Renal cortical epithelial cell (primary cell): ENCODE measurements at regions not wholly inside any gene's neighbourhood (a gene's known extent, or its start where the extent isn't known, plus 50 kb on each side); places are given as distances from the start of the nearest gene placed in this dataset.
A peak's percentile ranks its signal among the peaks of the same experiment; 100 is the strongest.

Experiments
- DNase-seq: peaks from one replicate; pipeline ENCODE4 v3.0.0-alpha.2; 2011; ENCODE audit warnings: low read depth

GRCh38 chr9:90368241-90368640 lies 274.4 kb downstream of the DIRAS2 start:
- no peak for DNase-seq

GRCh38 chr9:90368928-90369327 lies 273.7 kb downstream of the DIRAS2 start:
- DNase-seq = peak; percentile 2

GRCh38 chr9:90379771-90380170 lies 262.9 kb downstream of the DIRAS2 start:
- no peak for DNase-seq

GRCh38 chr9:90385146-90385545 lies 257.5 kb downstream of the DIRAS2 start:
- no peak for DNase-seq

- DNase-seq = peak; percentile 93
These were observed 249.1 kb downstream of the DIRAS2 start for GRCh38 chr9:90393365-90394152.

- DNase-seq = peak; percentile 97
These were observed 247.8 kb downstream of the DIRAS2 start for GRCh38 chr9:90394871-90395270.

GRCh38 chr9:90400091-90400490 lies 242.5 kb downstream of the DIRAS2 start:
- peak; percentile 73 for DNase-seq

- DNase-seq = no peak
These were observed 234.0 kb downstream of the DIRAS2 start for GRCh38 chr9:90408659-90409058.

GRCh38 chr9:90419221-90419851 lies 223.3 kb downstream of the DIRAS2 start:
- no peak for DNase-seq

- DNase-seq = no peak
These were observed 222.4 kb downstream of the DIRAS2 start for GRCh38 chr9:90420211-90420610.

GRCh38 chr9:90420768-90421513 lies 221.7 kb downstream of the DIRAS2 start:
- no peak for DNase-seq

GRCh38 chr9:90421786-90422185 lies 220.8 kb downstream of the DIRAS2 start:
- DNase-seq = no peak

GRCh38 chr9:90423661-90424193 lies 218.9 kb downstream of the DIRAS2 start:
- DNase-seq = peak; percentile 68

GRCh38 chr9:90428517-90428916 lies 214.1 kb downstream of the DIRAS2 start:
- no peak for DNase-seq

- no peak for DNase-seq
These were observed 209.7 kb downstream of the DIRAS2 start for GRCh38 chr9:90432951-90433350.

GRCh38 chr9:90433398-90433941 lies 209.2 kb downstream of the DIRAS2 start:
- DNase-seq = peak; percentile 100

GRCh38 chr9:90441814-90442213 lies 200.8 kb downstream of the DIRAS2 start:
- DNase-seq = peak; percentile 98

- no peak for DNase-seq
These were observed 199.9 kb downstream of the DIRAS2 start for GRCh38 chr9:90442723-90443122.

GRCh38 chr9:90444609-90445204 lies 197.9 kb downstream of the DIRAS2 start:
- no peak for DNase-seq

GRCh38 chr9:90445391-90445790 lies 197.2 kb downstream of the DIRAS2 start:
- DNase-seq = no peak

- no peak for DNase-seq
These were observed 196.2 kb downstream of the DIRAS2 start for GRCh38 chr9:90446200-90446948.
